ENCODE measurements at regions not wholly inside any gene's neighbourhood (a gene's known extent, or its start where the extent isn't known, plus 50 kb on each side); places are given as distances from the start of the nearest gene placed in this dataset.

GRCh38 chr4:128480945-128481344 lies 193.3 kb upstream of the PGRMC2 start:
- no TSS peak for BruUV-seq (replicated peaks)
- no peaks in the 10 kb centered on the region for H3K9me3 Mint-ChIP-seq (ENCODE audit: unreplicated experiment)
- no peaks in the 10 kb centered on the region for H3K4me1 Mint-ChIP-seq (ENCODE audit: insufficient read depth, unreplicated experiment)
- no peak overlapping the region for H3K4me3 Mint-ChIP-seq (ENCODE audit: unreplicated experiment)
- TF ChIP-seq CTCF (IDR thresholded peaks at IDR 0.05; ENCODE audit: unreplicated experiment) = no peak
- CTCF ChIA-PET = interaction anchor here (0.5 to 1.8 kb wide), 3 partner anchors 9 to 1510 kb away, joined by 3 to 5 read pairs (median 4); no protein-coding TSS in a partner anchor
- intact Hi-C loops (cut with micrococcal nuclease) = no loop called here
- peaks cover 2% of the 10 kb centered on the region for H3K36me3 Mint-ChIP-seq (ENCODE audit: insufficient read depth, unreplicated experiment)
- POLR2A ChIA-PET = interaction anchor here (0.6 to 1.4 kb wide), 3 partner anchors 9 to 26 kb away, joined by 3 read pairs; no protein-coding TSS in a partner anchor
- no peak for DNase-seq (ENCODE audit: unreplicated experiment)
- no peak overlapping the region for H3K27ac Mint-ChIP-seq (ENCODE audit: low read depth, unreplicated experiment)
- no peaks in the 10 kb centered on the region for H3K27me3 Mint-ChIP-seq (ENCODE audit: insufficient read depth, unreplicated experiment)

- no peak for TF ChIP-seq CTCF (IDR thresholded peaks at IDR 0.05; ENCODE audit: unreplicated experiment)
- BruUV-seq (replicated peaks) = no TSS peak
- Mint-ChIP-seq H3K4me3 (ENCODE audit: unreplicated experiment) (no peak overlapping the region), H3K27ac (ENCODE audit: low read depth, unreplicated experiment) (no peak overlapping the region), H3K36me3 (ENCODE audit: insufficient read depth, unreplicated experiment) (peaks cover 6% of the 10 kb centered on the region), H3K4me1 (ENCODE audit: insufficient read depth, unreplicated experiment) (no peaks in the 10 kb centered on the region), H3K27me3 (ENCODE audit: insufficient read depth, unreplicated experiment) (no peaks in the 10 kb centered on the region), H3K9me3 (ENCODE audit: unreplicated experiment) (peaks cover 8% of the 10 kb centered on the region)
- DNase-seq (ENCODE audit: unreplicated experiment) = no peak
- CTCF ChIA-PET = interaction anchor here (0.5 kb wide), 1 partner anchor 541 kb away, joined by 3 read pairs; no protein-coding TSS in a partner anchor
- intact Hi-C loops (cut with micrococcal nuclease) = no loop called here
- POLR2A ChIA-PET = interaction anchor here (0.7 to 0.9 kb wide), 3 partner anchors 10 to 616 kb away, joined by 3 read pairs; partner anchors contain the start of gene SCLT1
These were observed 189.9 kb upstream of the PGRMC2 start for GRCh38 chr4:128477540-128477939.

GRCh38 chr4:128475597-128475996 lies 188.0 kb upstream of the PGRMC2 start:
- no peak for TF ChIP-seq CTCF (IDR thresholded peaks at IDR 0.05; ENCODE audit: unreplicated experiment)
- Mint-ChIP-seq H3K4me1 (ENCODE audit: insufficient read depth, unreplicated experiment) (no peaks in the 10 kb centered on the region), H3K27ac (ENCODE audit: low read depth, unreplicated experiment) (no peak overlapping the region), H3K9me3 (ENCODE audit: unreplicated experiment) (peaks cover 8% of the 10 kb centered on the region), H3K27me3 (ENCODE audit: insufficient read depth, unreplicated experiment) (no peaks in the 10 kb centered on the region), H3K4me3 (ENCODE audit: unreplicated experiment) (no peak overlapping the region), H3K36me3 (ENCODE audit: insufficient read depth, unreplicated experiment) (peaks cover 6% of the 10 kb centered on the region)
- CTCF ChIA-PET = no interaction called here
- POLR2A ChIA-PET = no interaction called here
- no TSS peak for BruUV-seq (replicated peaks)
- intact Hi-C loops (cut with micrococcal nuclease) = no loop called here
- DNase-seq (ENCODE audit: unreplicated experiment) = no peak

- POLR2A ChIA-PET = interaction anchor here (0.6 to 2.0 kb wide), 2 partner anchors 45 to 82 kb away, joined by 3 to 5 read pairs; no protein-coding TSS in a partner anchor
- Mint-ChIP-seq H3K4me1 (ENCODE audit: insufficient read depth, unreplicated experiment) (peaks cover 10% of the 10 kb centered on the region), H3K9me3 (ENCODE audit: unreplicated experiment) (peaks cover 8% of the 10 kb centered on the region)
These were observed 184.0 kb upstream of the PGRMC2 start for GRCh38 chr4:128471576-128471975.

More at GRCh38 chr4:128471576-128471975, 184.0 kb upstream of the PGRMC2 start:
- no peak for TF ChIP-seq CTCF (IDR thresholded peaks at IDR 0.05; ENCODE audit: unreplicated experiment)
- CTCF ChIA-PET = interaction anchor here (1.0 to 1.3 kb wide), 4 partner anchors 10 to 46 kb away, joined by 3 to 4 read pairs (median 3); no protein-coding TSS in a partner anchor
- DNase-seq (ENCODE audit: unreplicated experiment) = no peak
- BruUV-seq (replicated peaks) = no TSS peak
- peaks cover 6% of the 10 kb centered on the region for H3K36me3 Mint-ChIP-seq (ENCODE audit: insufficient read depth, unreplicated experiment)
- H3K27me3 Mint-ChIP-seq (ENCODE audit: insufficient read depth, unreplicated experiment) = no peaks in the 10 kb centered on the region
- no peak overlapping the region for H3K4me3 Mint-ChIP-seq (ENCODE audit: unreplicated experiment)
- H3K27ac Mint-ChIP-seq (ENCODE audit: low read depth, unreplicated experiment) = no peak overlapping the region
- intact Hi-C loops (cut with micrococcal nuclease) = no loop called here

Data from MCF 10A (cell line).